Coronary artery (tissue), 2 donors: ENCODE measurements at regions not wholly inside any gene's neighbourhood (a gene's known extent, or its start where the extent isn't known, plus 50 kb on each side); places are given as distances from the start of the nearest gene placed in this dataset.
A peak's percentile ranks its signal among the peaks of the same experiment; 100 is the strongest.

ENCODE experiments used
- DNase-seq: peaks from one replicate; pipeline ENCODE4 v3.0.0-alpha.2; 2017; ENCODE audit warnings: low spot score
- H3K27ac ChIP-seq, 2 donors: fragments of 200-600 bp; sonication (generic); one replicate each; pipeline ENCODE4 v1.5.1; 2016 to 2019
- H3K4me3 ChIP-seq: fragments of 200-600 bp; sonication (generic); 2 replicates; pipeline ENCODE4 v1.5.1; 2016; ENCODE audit warnings: mild to moderate bottlenecking, moderate library complexity
- CTCF ChIP-seq: fragments of 200-600 bp; sonication (generic); IDR thresholded peaks from one replicate; pipeline ENCODE4 v1.5.1; 2019; ENCODE audit warnings: antibody characterized with exemption

- H3K27ac ChIP-seq, result no peak overlapping the region
- TF ChIP-seq CTCF, result no peak
- no peak overlapping the region for H3K4me3 ChIP-seq
- DNase-seq, result no peak
Observed at GRCh38 chr1:115144176-115144575, 54.9 kb upstream of the TSPAN2 start.

- no peak for DNase-seq
- H3K4me3 ChIP-seq, result no peak overlapping the region
- TF ChIP-seq CTCF, result no peak
- no peak overlapping the region for H3K27ac ChIP-seq
Observed at GRCh38 chr1:115142616-115143015, 53.3 kb upstream of the TSPAN2 start.

- Histone ChIP-seq H3K4me3 (no peak overlapping the region), H3K27ac (no peak overlapping the region)
- no peak for DNase-seq
- TF ChIP-seq CTCF, result no peak
Observed at GRCh38 chr1:115141145-115141454, 51.8 kb upstream of the TSPAN2 start.

- TF ChIP-seq CTCF, result no peak
- Histone ChIP-seq H3K27ac (no peak overlapping the region), H3K4me3 (no peak overlapping the region)
- DNase-seq, result no peak
Observed at GRCh38 chr1:115140442-115141144, 51.3 kb upstream of the TSPAN2 start.

GRCh38 chr1:115139381-115139780 lies 50.1 kb upstream of the TSPAN2 start:
- H3K27ac ChIP-seq, result peak overlapping the region in 1 of 2 donors; percentile 68
- no peak for DNase-seq

More at GRCh38 chr1:115139381-115139780, 50.1 kb upstream of the TSPAN2 start:
- no peak for TF ChIP-seq CTCF
- no peak overlapping the region for H3K4me3 ChIP-seq
